Anterior cingulate cortex (tissue), 58 donors: ENCODE measurements at regions not wholly inside any gene's neighbourhood (a gene's known extent, or its start where the extent isn't known, plus 50 kb on each side); places are given as distances from the start of the nearest gene placed in this dataset.
"Not testable (repeated sequence)": the region's sequence is repeated elsewhere in the genome, so short reads cannot be mapped to it uniquely, and the experiment has no call there.

Experiments used
- DNase-seq, 58 donors: peaks; one replicate each; lab custom pipeline; 2025; lab: John Stamatoyannopoulos, UW

- DNase-seq: peak in 7 of 58 donors; percentile 1 to 29 (median 16)
Observed at GRCh38 chr17:20681746-20682722, 102.5 kb downstream of the CDRT15L2 start.

GRCh38 chr17:20683651-20684229, 104.2 kb downstream of the CDRT15L2 start:
- not testable (repeated sequence) for DNase-seq

GRCh38 chr17:20684975-20685374, 105.5 kb downstream of the CDRT15L2 start:
- not testable (repeated sequence) for DNase-seq

- DNase-seq: not testable (repeated sequence)
Observed at GRCh38 chr17:20687584-20687983, 108.1 kb downstream of the CDRT15L2 start.

GRCh38 chr17:20689170-20689749, 109.7 kb downstream of the CDRT15L2 start:
- not testable (repeated sequence) for DNase-seq

GRCh38 chr17:20692706-20693105, 113.2 kb downstream of the CDRT15L2 start:
- DNase-seq: not testable (repeated sequence)

- not testable (repeated sequence) for DNase-seq
Observed at GRCh38 chr17:20695871-20696270, 116.3 kb downstream of the CDRT15L2 start.

- not testable (repeated sequence) for DNase-seq
Observed at GRCh38 chr17:20698463-20699206, 119.1 kb downstream of the CDRT15L2 start.

- DNase-seq: not testable (repeated sequence)
Observed at GRCh38 chr17:20700528-20700927, 121.0 kb downstream of the CDRT15L2 start.

GRCh38 chr17:20701366-20701765, 121.8 kb downstream of the CDRT15L2 start:
- not testable (repeated sequence) for DNase-seq

- no peak for DNase-seq
Observed at GRCh38 chr17:20702692-20703091, 123.2 kb downstream of the CDRT15L2 start.

GRCh38 chr17:20703781-20704180, 124.3 kb downstream of the CDRT15L2 start:
- no peak for DNase-seq

GRCh38 chr17:20705186-20705585, 125.7 kb downstream of the CDRT15L2 start:
- not testable (repeated sequence) for DNase-seq

GRCh38 chr17:20706751-20707373, 127.3 kb downstream of the CDRT15L2 start:
- DNase-seq: no peak

- not testable (repeated sequence) for DNase-seq
Observed at GRCh38 chr17:20708821-20709220, 129.3 kb downstream of the CDRT15L2 start.

- not testable (repeated sequence) for DNase-seq
Observed at GRCh38 chr17:20716481-20716880, 137.0 kb downstream of the CDRT15L2 start.

- no peak for DNase-seq
Observed at GRCh38 chr17:20721171-20721570, 141.6 kb downstream of the CDRT15L2 start.

GRCh38 chr17:20724391-20724790, 144.9 kb downstream of the CDRT15L2 start:
- DNase-seq: not testable (repeated sequence)

- not testable (repeated sequence) for DNase-seq
Observed at GRCh38 chr17:20727201-20727600, 147.7 kb downstream of the CDRT15L2 start.

GRCh38 chr17:20728181-20728580, 148.7 kb downstream of the CDRT15L2 start:
- DNase-seq: no peak
